ENCODE measurements at regions not wholly inside any gene's neighbourhood (a gene's known extent, or its start where the extent isn't known, plus 50 kb on each side); places are given as distances from the start of the nearest gene placed in this dataset.

DNA sequence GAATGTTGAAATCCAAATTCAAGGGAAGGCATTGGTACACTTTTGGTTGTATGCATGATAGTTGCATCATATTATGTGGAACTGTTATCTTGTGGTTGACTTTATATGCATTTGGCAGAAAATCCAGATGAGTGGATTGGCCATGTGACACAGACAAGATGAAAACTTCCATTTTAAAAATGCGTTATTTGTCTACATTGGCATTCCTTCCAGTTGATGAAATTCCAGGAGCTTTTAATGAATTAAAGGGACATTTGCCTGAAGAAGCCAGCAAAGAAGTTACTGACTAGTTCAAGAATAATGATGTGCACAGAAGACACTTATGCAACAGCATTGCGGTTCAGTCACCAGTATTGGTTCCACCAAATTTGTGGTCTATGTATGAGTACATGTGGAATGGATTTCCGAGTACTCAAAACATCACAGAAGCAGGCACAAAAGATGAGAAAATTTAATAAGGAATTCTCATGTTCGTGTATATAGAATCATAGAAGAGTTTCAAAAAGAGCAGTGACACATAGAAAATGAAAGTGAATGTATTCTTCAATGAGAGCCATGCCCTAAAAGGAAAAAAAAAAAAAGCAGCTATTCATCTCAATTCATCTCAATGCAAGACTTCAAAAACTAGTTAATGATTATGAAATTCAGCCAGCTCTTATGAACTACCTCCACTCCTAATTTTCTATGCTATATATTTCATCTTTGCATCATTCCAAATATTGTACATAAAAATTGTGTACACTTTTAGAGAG lies 232.1 kb downstream of the RBM43 start:
- DNase-seq, result no peak

DNA sequence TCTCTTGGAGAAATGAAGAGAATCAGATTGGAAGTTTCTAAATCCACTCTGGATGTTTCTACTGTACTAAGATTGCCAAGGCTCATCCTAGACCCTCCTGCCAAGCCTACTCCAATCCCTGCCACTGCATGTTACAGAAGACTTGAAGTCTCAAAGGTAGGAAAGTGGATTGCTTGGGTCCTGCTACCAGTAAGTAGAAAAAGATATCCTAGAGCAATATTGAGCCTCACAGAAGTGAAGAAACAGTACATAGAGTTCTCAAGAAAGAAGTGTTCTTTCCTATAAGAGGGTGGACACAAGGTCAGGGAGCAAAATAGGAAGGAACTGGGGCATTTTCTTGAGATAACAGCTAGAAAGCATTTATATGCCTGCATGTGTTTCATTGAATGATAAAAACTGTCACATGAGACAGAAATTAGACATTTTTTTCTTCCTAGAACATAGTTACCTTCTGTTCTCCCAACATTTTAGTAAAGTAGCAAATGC lies 232.9 kb downstream of the RBM43 start:
- DNase-seq, result no peak

DNA sequence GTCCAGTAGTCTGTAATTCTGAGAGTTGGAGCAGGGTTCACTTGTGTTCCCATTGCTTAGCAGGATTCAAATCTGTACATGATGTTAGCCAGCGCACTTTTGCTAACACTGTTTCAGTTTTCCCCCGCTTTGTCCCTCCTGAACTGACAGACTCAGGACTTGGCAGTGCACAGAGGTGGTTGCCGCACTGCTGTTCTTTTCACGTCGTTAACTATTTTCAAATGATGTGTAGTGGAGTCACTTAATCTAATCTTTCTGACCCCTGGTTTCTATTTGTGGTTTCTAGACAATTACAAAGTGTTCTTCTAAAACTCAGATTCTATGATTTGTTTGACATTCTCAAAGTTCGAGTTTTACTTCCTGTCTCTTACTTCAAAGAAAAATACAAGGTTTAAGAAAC lies 234.5 kb downstream of the RBM43 start:
- DNase-seq, result no peak

DNA sequence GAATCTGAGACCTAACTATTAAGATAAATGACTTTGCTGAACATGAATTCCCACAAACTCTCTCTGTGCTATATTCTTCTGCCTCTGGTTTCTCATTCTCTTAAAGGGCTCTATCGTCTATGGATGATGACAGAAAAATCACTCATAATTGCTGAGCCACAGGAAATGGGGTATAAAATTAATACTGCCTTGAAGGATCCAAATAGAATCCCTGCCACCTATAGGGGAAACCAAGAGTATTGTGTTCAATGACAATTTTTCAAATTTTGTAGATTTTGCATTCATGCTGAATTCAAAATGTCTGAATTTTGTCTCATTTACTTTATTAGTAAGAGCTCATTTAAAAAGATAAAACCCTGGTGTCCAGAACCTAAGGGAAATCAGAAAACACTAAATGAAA lies 235.8 kb downstream of the RBM43 start:
- DNase-seq, result no peak

DNA sequence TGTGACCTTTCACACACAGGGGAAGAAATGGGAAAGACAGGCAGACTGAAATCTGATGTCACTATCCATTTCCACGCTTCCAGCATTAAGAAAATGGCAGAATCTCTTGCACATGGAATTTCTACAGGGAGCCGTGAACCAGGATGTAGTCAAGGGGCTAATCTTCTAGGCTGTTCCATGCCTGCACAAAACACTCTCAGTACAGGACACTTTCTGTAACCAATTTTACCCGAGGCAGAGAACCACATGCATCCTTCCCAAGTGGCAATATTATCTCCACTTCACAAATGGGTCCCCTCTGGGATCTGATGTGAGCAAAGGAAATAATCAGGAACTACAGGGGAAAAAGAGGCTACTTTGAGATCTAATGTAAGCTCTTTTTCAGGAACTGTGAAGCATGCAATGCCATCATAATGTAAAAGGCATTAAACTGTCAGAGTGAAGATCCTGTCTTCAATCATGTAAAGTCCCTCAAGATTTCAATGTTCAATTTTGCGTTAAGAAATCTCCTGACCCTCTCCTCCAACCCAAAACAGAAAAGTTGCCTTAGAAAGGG lies 236.9 kb downstream of the RBM43 start:
- no peak for DNase-seq

DNA sequence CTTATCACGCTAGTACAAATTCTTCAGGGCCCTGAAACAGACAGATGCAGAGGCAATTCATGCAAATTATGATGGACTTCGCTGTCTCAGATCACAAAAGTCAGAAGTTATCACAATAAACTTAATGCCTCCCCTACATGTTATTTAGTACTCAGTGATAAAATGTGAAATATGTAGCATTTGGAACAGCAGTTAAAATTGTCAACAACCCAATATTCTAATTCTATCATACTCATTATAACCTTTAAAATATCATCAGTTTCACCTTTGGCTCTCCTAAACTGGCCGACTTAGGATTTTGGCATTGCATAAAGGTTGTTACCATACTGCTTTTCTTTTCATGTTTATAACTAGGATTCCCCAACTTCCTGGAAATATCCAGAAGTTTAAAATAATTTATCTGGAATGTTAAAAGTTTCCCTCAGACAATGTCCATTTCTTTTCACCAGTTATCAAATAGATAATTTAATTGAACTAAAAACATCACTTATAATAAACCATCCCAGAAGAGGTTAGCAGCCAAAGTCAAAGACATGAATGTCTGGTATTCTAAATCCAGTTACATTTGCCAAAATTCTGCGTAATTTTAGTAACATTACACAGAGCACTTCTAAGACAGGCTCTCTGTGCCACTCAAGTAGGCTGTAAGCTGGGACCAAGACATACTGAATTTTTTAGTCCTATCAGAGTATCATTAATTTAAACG lies 239.8 kb downstream of the RBM43 start:
- no peak for DNase-seq

DNA sequence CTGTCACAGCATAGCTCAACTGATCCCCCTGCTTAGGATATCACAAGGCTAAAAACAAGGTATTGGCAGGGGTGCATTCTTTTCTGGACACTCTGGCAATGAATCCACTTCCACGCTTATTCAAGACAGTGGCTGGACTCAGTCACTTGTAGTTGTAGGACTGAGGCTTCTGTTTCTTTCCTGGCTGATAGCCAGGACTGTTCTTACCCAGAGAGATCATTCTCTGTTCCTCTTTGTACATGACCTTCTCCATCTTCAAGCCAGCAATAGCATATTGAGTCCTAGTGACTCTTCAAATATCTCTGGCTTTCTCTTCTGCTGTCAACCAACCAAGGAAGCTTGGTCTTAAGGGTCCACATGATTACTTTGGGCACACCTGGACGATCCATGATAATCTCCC lies 241.3 kb downstream of the RBM43 start:
- no peak for DNase-seq

DNA sequence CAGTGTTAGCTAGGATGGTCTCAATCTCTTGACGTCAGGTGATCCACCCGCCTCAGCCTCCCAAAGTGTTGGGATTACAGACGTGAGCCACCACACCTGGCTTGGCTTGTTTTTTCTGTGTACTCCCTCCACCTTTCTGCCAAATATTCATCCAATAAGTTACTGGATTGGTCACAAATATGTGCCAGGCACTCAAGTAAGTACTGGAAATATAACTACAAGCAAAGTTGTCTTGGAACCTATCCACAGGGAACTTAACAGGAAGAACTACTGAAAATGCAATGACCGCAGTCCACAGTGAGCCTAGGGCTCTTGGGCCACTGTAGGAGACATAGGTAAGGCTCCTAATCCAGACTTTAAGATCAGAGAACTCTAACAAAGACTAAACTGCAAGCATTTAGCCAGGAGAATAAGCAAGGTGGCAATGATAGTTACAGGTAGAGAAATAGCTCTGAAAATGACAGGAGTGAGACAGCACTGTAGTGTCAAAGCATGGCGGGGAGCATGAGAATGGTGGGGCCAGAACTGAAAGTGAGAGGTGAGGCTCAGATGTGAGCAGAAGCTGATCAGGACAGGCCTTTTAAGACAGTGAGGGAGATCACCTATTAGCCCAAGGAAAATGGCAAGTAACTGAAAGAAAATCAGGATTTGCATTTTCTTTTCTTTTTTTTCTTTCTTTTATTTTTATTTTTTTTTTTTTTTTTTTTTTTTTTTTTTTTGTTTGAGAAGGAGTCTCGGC lies 252.1 kb downstream of the RBM43 start:
- DNase-seq, result no peak

DNA sequence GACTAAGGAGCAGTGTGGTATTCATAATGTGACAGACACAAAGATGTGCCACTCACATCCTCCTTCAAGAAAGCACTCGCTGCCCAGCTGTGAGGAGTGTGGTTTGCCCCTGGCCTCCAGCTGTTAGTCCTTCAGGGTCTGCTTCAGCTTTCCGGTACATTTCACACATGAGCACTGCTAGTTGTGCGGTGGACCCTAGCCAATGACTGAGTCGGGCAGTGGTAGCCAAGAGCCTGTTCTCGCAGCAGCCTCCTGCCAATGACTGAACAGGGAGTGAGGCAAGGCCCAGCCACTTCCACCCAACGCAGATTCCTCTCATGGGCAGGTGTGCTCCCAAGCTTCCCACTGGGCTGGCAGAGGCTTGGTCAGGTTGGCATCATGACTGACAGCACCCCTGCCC lies 254.3 kb downstream of the RBM43 start:
- no peak for DNase-seq

DNA sequence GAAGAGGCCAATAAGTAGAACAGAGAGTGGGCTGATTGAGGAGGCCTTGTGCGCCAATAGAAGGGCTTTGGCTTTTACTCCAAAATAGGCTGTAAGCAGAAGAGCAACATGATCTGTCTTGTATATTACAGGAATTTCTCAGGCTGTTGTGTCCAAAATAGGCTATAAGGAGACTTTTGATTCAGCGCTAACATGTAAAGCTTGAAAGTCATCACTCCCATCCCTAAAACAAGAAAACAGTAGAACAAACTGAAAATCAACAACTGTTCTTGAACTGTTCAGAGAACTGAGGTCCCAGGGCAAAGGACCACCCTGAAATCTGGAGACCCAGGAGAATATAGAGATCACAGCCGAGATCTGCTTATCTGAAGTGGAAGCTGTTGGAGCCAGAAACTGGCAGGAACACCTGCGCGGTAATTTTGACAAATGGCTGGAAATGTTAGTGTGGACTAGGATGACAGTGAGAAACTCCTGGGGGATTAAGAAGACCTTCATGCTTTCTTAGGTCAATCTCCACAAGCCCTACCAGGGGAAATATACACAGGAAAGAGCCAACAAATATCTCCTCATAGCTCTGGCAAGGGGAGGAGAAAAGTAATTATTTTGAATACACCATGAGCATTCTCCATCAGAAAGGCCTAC lies 258.6 kb downstream of the RBM43 start:
- DNase-seq, result no peak

DNA sequence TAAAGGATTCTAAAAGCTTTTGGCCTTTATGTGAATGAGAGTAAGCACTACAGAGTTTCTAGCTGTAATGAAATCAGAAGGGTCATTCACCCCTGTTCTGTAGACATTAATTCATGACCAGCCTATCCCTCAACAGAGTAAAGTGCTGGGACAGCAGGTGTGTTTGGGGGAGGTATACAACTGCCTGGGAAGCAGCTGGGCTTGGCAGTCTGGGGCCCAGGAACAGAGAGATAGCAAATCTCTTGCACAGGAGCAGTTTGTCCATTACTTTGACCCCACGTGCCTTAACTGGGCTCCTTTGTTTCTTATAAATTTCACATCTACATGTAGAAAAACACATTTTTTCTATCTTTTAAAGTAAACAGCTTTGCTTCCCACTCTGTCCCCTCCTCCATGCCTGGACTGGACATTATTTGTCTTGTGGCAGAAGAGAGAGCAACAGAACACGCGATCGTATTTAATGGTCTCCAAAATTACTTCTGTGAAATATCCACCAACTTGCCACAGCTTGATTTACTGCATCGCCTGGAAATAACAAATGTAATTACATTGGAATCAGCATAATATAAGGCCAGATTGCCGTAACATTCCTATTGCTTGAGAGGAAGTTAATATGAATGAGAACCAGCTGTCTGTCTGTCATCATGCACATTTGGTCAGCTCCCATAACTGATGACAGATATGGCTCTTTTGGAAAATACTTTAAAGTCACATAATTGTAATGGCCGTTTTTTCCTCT lies 263.8 kb downstream of the RBM43 start:
- DNase-seq, result no peak

DNA sequence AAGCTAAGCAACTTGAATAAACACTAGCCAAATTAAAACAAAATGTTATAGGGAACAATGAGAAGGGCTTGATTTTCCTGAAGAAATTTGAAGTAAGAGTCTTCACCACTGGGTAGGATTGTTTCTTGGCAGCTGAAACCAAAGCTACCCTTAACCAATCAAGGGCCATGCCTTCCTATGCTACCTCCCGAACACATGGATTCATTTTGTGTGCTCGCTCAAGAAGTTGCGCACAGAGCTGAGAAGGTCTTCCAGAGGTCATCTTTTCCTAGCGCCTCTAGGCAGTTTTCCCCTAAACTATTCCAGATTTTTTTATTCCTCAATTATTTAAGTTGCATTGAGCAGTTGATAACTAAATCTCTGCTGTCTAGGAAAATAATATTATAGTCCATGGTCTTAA lies 264.6 kb downstream of the RBM43 start:
- no peak for DNase-seq

DNA sequence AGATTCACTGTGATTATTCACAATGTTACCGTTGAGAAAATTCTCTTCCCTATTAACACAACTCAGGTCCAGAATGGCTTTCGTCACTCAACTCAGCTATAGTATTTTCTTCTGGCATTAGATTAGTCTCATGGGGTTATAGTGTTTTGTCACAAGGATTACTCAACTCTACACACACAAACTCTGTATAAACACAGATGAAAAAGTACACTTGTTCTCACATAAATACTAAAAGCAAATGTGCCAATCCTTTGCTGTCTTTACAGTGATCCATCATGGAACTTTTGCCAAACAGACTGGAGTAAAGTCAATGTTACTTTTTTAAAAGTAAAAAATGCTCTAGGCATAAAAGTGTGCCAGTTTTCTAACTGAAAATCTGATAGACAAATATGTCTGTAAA lies 267.6 kb downstream of the RBM43 start:
- no peak for DNase-seq

DNA sequence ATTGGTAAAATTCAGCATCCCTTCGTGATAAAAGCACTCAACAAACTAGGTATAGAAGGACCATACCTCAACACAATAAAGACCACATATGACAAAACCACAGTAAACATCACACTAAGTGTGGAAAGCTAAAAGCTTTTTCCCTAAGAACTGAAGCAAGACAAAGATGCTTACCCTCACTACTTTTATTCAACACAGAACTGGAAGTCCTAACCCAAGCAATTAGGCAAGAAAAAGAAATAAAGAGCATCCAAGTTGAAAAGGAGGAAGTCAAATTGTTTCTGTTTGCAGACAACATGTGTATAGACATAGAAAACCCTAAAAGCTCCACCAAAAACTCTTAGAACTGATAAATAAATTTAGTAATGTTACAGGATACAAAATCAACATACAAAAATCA lies 271.7 kb downstream of the RBM43 start:
- no peak for DNase-seq

DNA sequence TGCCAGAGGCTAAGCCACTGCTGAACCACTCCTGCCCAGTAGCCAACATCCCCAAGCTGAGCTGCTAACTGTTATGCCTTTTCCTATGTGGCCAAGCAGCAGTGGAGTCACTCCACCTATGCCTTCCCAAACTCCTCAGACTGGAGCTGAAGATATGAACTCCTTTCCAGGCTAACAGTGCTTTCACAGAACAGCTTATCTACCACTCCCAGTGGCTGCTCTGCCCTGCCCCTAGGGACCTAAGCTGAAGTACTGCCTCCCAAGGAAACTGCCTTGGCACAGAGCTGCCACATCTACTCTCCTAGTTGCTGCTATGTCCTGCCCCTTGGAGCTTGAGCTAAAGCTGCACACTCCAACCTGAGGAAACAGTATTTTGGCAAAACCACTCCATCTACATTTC lies 275.9 kb downstream of the RBM43 start:
- no peak for DNase-seq

DNA sequence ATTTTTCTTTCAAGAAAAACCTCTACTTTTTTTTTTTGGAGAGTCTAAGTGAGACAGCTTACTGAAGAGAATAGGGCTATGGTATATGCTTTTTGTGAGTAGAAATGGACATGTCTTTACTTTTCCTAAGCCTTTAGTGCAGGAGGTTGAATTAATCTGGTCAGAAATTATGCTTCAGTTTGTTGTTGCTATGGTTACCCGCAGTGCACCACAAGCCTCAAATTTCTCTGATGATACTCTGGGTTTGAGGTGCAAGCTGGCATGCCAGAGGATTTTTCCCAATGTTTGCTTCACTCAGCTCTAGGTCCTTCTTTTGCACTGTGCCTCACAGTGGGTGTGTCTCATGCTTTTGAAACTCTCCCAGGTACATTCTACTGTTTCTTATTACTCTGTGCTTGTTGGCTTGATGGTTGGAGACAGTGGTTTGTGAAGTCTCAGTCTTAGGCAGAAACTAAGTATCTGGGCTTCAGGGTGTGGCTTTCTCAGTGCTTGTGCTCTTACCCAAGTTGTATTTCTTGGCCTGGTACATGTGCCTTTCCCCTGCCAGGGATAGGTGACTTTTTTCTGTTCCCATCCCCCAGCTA lies 278.3 kb downstream of the RBM43 start:
- DNase-seq, result no peak

DNA sequence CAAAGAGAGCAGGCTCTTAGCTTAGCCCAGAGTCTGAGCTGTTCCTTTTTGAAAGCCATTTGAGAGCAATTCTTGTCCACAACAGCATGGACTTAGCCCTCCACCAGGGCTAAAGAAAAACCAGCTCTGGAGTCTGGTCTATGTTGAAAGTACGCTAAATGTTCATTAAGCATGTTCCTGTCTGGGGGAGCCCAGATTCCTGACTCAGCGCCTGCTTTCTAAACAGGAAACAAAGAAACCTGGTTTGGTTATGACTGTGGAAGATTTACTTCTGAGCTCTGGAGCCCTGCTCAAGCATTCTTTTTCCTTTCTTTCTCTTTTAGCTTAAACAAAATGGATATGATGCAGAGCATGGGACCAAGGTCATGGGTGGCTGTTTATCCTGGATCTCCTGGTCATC lies 279.8 kb downstream of the RBM43 start:
- DNase-seq, result no peak

DNA sequence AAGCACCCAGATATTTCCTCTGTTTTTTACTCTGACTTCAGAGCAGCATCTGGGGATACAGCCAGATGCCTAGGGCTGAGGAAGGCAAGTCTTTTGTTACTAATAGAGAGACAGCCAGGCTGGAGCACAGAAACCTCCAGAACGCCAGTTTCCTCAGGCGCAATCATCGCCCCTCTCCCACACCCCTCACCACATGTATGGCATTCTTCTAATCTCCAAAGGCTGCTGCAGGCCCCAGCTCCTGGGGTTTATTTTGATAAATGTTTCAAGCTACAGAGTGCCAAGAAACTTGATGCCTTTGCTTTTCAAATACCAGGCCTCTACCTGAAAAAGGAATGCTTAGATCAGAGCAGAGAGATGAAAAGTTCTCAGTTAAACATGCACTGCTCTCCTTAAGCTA lies 283.6 kb downstream of the RBM43 start:
- no peak for DNase-seq

DNA sequence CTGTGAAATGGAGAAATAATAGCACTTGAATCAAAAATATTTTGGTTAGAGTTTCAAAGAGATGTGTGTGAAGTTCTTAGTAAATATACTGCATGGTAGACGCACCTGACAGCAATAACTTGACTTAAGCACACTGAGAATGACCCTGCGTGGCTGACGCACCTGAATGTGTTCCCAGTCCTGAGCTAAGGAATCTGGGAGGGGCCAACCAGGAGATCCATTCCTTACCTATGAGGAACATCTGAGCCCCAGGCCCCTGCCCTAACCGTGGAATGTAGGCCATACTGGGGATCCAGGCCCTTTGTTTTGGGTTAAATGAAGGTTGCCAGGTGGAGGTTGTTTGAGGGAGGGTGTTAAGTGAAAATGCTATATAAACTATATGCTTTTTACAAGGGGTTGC lies 284.4 kb downstream of the RBM43 start:
- no peak for DNase-seq

DNA sequence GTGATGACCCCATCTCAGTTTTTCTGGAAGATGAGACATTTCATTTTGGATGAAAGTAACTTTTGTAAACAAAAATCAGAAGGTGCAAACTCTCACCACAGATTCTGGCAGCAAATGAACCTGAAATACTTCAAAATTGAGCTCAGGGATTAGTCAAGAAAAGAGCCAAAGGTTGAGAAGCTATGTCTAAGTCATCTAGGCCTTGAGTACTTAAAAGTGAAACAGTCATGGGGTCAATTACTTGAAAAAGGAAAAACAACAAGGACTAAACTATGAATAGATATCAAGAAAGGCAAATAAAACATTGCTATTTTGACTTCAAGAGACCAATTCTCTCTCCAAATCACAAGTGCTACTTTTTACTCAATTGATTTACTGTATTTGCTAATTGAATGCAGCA lies 285.1 kb downstream of the RBM43 start:
- no peak for DNase-seq

DNA sequence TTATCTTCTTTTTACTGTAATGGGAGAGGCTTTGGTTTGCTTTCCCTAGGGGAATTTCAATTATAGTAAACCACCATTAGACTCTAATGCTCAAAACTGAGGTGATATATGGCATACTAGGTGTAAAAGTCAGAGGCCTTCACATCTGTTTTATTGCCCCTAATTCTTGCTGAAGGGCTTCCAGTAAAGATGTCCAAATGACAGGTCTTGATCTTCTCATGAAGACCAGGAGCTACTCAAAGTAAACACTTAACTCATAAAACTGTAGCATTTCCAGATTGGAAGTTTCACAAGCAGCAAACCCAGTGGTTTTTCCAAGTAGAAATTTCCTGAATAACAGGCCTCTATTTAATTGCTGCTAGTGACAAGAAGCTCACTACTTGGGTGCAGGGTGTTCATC lies 286.8 kb downstream of the RBM43 start:
- DNase-seq, result no peak

DNA sequence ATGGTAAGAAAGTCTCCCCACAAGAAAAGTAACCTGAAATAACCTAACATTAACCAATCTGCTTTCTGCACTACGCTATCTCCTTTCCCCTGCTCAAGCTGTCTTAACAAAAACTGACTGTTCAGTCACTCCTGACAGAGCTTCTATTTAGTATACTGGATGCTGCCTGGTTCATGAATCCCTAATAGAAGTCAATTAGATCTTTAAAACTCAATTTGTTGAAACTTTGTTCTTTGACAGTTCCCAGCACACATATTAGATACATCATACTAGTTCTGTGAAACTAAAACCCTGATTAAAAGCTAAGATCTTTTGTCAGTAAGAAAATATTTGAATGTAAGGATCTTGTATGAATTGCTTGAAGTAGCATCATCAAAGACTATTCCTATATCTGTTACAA lies 287.4 kb downstream of the RBM43 start:
- DNase-seq, result no peak

Measured in T1000 (cell line).